Fibroblast of lung (primary cell): ENCODE measurements at regions not wholly inside any gene's neighbourhood (a gene's known extent, or its start where the extent isn't known, plus 50 kb on each side); places are given as distances from the start of the nearest gene placed in this dataset.

Experiments
- DNase-seq, 2 donors: peaks; one replicate each; pipeline versions ENCODE4 v3.0.0 to v3.0.0-alpha.2; 2010; ENCODE audit warnings: low read depth in 2 of 2
- H2AFZ ChIP-seq: 2 replicates; pipeline ENCODE4 v1.5.1; 2012; ENCODE audit warnings: low read length, control low read depth, inconsistent platforms
- H3K27ac ChIP-seq: 2 replicates; pipeline ENCODE4 v1.5.1; 2011; ENCODE audit warnings: low read length, control low read depth; ENCODE audit not compliant: insufficient read depth
- H3K27me3 ChIP-seq: 2 replicates; pipeline ENCODE4 v1.5.1; 2011; ENCODE audit warnings: mild to moderate bottlenecking, low read length; ENCODE audit not compliant: control insufficient read depth, insufficient read depth
- H3K36me3 ChIP-seq: 2 replicates; pipeline ENCODE4 v1.5.1; 2011; ENCODE audit warnings: low read length; ENCODE audit not compliant: control insufficient read depth, insufficient read depth
- H3K4me1 ChIP-seq: 2 replicates; pipeline ENCODE4 v1.5.1; 2011; ENCODE audit warnings: low read length; ENCODE audit not compliant: control insufficient read depth, insufficient read depth; ENCODE audit errors: extremely low read depth
- H3K4me2 ChIP-seq: 2 replicates; pipeline ENCODE4 v1.5.1; 2011; ENCODE audit warnings: low read length, control low read depth; ENCODE audit not compliant: insufficient read depth; ENCODE audit errors: extremely low read depth
- H3K4me3 ChIP-seq, 4 experiments: fragments of 200-600 bp in 1 of 4; sonication (generic) in 1 of 4; replicated peaks in 1 of 4; 2 replicates each; pipeline ENCODE4 v1.5.1; 2011 to 2016; ENCODE audit warnings: low read length in 4 of 4, low read depth in 3 of 4, mild to moderate bottlenecking in 3 of 4, control low read depth in 2 of 4, inconsistent platforms in 1 of 4, mixed read lengths in 1 of 4; ENCODE audit not compliant: insufficient read depth in 1 of 4; ENCODE audit errors: control extremely low read depth in 1 of 4
- H3K79me2 ChIP-seq: 2 replicates; pipeline ENCODE4 v1.5.1; 2012; ENCODE audit warnings: mild to moderate bottlenecking, low read length, inconsistent platforms; ENCODE audit not compliant: control insufficient read depth, insufficient read depth
- H3K9ac ChIP-seq: 2 replicates; pipeline ENCODE4 v1.5.1; 2011; ENCODE audit warnings: mild to moderate bottlenecking, low read length, control low read depth; ENCODE audit not compliant: insufficient read depth
- H3K9me3 ChIP-seq: 2 replicates; pipeline ENCODE4 v1.5.1; 2012; ENCODE audit warnings: low read depth, low read length; ENCODE audit not compliant: control insufficient read depth, insufficient read depth
- H4K20me1 ChIP-seq: 2 replicates; pipeline ENCODE4 v1.5.1; 2011; ENCODE audit warnings: low read length; ENCODE audit not compliant: control insufficient read depth, insufficient read depth; ENCODE audit errors: extremely low read depth
- CTCF ChIP-seq, 2 donors: IDR thresholded peaks in 1 of 2; conservative IDR thresholded peaks in 1 of 2; 1 replicate in 1 of 2; 2 replicates in 1 of 2; pipeline ENCODE4 v1.5.1; 2011 to 2012; ENCODE audit warnings: low read length in 2 of 2, control low read depth in 1 of 2, inconsistent platforms in 1 of 2, low read depth in 1 of 2, mild to moderate bottlenecking in 1 of 2
- EZH2 ChIP-seq: IDR thresholded peaks from 2 replicates; pipeline ENCODE4 v1.5.1; 2012; ENCODE audit warnings: low read length, control low read depth, mild to moderate bottlenecking; ENCODE audit errors: missing control alignments

GRCh38 chr12:14169281-14169680 lies 187.9 kb upstream of the GRIN2B start:
- Histone ChIP-seq H3K4me1 (no peaks in the 10 kb centered on the region), H3K36me3 (no peaks in the 10 kb centered on the region), H3K79me2 (no peaks in the 10 kb centered on the region), H2AFZ (no peak overlapping the region), H3K27ac (no peak overlapping the region), H4K20me1 (no peaks in the 10 kb centered on the region), H3K4me2 (no peak overlapping the region), H3K4me3 (no peak overlapping the region), H3K9ac (no peak overlapping the region), H3K9me3 (no peaks in the 10 kb centered on the region), H3K27me3 (no peaks in the 10 kb centered on the region)
- DNase-seq = no peak
- no peak for TF ChIP-seq CTCF (conservative IDR thresholded peaks at IDR 0.05 in 1 of 2, IDR thresholded peaks at IDR 0.05 in 1 of 2; ENCODE audit: low read depth in 1 of 2, low read length in 2 of 2)
- TF ChIP-seq EZH2 = no peak

DNA sequence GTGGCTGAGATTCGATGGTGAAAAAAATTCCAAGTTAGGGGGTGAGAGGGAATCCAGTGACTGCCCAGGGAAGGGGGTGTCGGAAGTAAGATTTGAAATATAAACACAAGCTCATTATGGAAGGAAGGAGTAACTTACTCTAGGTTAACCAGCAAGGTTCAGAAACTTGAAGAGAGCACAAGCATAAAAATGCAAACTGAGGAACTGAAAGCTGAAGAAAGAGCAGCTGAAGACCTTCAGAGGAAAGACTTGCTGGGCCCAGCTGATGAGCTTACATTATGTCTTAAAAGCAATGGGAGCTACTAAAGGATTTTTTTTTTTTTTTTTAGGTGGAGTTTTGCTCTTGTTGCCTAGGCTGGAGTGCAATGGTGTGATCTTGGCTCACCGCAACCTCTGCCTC lies 189.7 kb upstream of the GRIN2B start:
- Histone ChIP-seq H3K9ac (no peak overlapping the region), H3K27ac (no peak overlapping the region), H3K4me3 (no peak overlapping the region), H3K79me2 (no peaks in the 10 kb centered on the region), H3K4me2 (no peak overlapping the region), H3K27me3 (no peaks in the 10 kb centered on the region), H3K4me1 (no peaks in the 10 kb centered on the region), H3K36me3 (no peaks in the 10 kb centered on the region), H3K9me3 (no peaks in the 10 kb centered on the region), H4K20me1 (no peaks in the 10 kb centered on the region), H2AFZ (no peak overlapping the region)
- no peak for DNase-seq
- TF ChIP-seq CTCF (conservative IDR thresholded peaks at IDR 0.05 in 1 of 2, IDR thresholded peaks at IDR 0.05 in 1 of 2; ENCODE audit: low read depth in 1 of 2, low read length in 2 of 2) (no peak), EZH2 (no peak)

DNA sequence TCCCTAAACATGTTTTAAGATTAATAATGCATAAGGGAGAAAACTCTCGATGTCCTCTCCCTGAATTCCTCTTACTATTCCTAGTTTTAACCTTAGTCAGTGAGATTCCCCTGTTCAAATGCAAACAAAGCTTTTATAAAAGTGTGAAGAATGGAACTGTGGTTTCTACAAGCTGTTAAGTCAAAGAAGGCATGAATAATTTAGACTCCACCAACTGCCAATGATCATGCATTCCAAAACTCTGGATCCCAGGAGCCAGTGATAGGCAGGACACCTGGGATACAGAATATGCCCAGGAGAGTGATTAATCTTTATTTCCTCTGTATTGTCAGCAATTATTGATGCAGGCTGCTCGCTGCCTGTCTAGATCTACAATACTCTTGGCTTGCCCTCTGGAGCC lies 190.3 kb upstream of the ATF7IP start:
- H3K79me2 ChIP-seq = no peaks in the 10 kb centered on the region
- TF ChIP-seq EZH2 (no peak), CTCF (conservative IDR thresholded peaks at IDR 0.05 in 1 of 2, IDR thresholded peaks at IDR 0.05 in 1 of 2; ENCODE audit: low read depth in 1 of 2, low read length in 2 of 2) (no peak)

More for the DNA sequence above, 190.3 kb upstream of the ATF7IP start:
- Histone ChIP-seq H3K27me3 (no peaks in the 10 kb centered on the region), H3K9me3 (no peaks in the 10 kb centered on the region), H4K20me1 (no peaks in the 10 kb centered on the region), H2AFZ (no peak overlapping the region), H3K4me3 (no peak overlapping the region), H3K9ac (no peak overlapping the region), H3K27ac (no peak overlapping the region), H3K4me1 (no peaks in the 10 kb centered on the region), H3K36me3 (no peaks in the 10 kb centered on the region), H3K4me2 (no peak overlapping the region)
- DNase-seq = no peak
